HG02885 (cell line): ENCODE measurements at regions not wholly inside any gene's neighbourhood (a gene's known extent, or its start where the extent isn't known, plus 50 kb on each side); places are given as distances from the start of the nearest gene placed in this dataset.

Experiments used
- ATAC-seq: cut with Tn5 transposase; IDR thresholded peaks from one replicate; pipeline ENCODE4 v1.9.1; 2021; ENCODE audit warnings: mild to moderate bottlenecking; ENCODE audit not compliant: unreplicated experiment, poor library complexity

DNA sequence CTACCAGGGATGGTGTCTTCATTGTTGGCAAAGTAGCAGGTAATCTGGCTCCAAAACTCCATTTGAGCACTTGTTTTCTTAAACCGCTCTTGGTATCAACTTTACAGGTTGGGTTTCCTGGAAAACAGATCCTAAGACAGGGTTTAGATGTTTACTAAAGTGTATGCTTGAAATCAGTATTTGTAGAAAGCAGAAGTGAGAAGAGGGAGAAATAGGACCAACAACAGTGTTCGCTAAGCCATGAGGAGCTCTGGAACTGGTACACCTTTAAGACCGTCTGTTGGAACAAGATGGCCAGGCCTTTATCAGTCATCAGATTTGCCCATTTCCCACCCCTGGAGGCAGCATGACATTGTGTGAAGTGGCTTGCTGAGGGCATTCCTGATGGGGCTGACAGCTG is 171.0 kb upstream of the COL8A1 start:
- ATAC-seq = no peak

DNA sequence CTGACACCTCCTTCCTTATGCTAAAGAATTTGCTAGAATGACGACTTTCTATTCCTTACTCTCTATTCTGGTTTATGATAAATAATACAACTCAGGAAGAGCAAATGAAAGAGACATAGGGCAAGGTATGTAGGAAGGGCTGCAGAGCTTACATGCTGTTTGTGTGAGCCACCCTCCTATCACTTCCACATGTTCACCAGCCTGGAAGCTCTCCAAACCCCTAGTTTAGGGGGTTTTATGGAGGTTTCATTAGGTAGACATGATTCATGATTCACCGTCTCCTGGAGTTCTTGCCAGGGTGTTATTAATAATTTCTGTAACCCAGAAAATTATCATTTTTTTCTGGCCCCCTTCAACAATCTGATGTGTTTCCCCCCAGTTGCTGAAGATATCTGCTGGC is 172.1 kb upstream of the COL8A1 start:
- no peak for ATAC-seq

DNA sequence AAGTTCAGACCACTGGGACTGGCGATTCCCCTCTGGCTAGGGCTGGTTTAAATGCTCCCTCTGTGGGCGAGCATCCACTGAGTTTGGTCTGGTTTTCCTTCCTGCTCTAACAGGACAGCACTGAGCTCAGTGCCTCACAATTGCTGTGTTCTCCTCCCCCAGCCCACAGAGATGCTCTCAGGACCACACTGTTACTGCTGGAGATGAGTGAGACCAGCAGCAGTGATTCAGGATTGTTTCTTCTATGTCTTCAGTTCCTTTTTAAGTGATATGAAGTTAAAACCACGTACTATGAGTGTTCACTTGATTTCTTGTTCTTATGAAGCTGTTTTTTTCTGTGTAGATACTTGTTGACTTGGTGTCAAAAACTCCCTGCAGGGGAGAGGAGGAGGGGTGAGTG is 180.4 kb upstream of the COL8A1 start:
- ATAC-seq = no peak

DNA sequence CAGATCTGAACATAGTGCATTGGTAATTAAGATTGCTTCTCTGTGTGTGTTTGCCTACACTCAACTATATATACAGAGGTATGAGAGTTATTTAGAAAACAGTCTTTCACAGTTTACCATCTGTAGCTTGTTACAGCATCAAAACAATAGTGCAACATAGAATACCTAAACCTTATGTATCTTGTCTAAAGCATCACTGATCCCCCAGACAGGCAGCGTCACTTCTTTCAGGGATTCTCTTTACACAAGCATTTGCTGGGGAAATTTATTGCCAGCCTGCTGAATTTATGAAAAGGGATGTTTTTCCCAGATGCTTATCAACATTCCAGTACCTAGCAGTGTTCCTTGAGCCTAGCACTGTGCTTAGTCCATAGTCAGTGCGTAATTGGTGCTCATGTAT is 195.8 kb upstream of the COL8A1 start:
- no peak for ATAC-seq

DNA sequence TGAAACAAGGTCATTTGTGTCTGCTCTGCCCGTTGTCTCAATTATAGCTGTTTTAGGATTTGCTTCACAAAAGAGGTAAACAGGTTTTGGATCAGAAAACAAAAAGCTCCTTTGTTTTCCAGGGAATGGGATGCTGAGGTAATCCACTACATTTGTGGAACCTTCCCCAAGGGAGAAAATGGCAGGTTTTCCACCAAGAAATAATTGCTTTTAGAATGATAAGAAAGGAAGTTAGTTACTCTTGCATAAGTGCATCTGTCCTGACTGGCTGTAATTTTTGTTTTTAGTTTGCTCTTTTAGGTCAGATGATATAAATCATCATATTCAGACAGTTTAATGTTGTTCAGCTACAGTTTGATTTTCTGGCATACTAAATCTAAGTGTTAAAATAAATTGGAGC is 198.5 kb upstream of the COL8A1 start:
- ATAC-seq = no peak

DNA sequence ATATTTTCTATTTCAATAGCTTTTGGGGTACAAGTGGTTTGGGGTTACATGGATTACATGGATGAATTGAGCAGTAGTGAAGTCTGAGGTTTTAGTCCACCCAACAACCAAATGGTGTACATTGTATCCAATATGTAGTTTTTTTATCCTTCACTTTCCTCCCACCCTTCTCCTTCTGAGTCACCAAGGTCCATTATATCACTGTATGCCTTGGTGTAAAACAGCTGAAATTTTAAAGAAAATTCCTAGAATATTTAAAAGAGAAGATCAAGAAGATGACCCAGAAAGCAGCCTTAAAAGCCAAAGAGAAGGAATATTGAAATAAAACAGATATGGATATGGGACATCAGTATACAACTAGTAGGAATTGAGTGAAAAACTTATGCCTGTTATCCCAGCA is 204.2 kb upstream of the COL8A1 start:
- no peak for ATAC-seq

DNA sequence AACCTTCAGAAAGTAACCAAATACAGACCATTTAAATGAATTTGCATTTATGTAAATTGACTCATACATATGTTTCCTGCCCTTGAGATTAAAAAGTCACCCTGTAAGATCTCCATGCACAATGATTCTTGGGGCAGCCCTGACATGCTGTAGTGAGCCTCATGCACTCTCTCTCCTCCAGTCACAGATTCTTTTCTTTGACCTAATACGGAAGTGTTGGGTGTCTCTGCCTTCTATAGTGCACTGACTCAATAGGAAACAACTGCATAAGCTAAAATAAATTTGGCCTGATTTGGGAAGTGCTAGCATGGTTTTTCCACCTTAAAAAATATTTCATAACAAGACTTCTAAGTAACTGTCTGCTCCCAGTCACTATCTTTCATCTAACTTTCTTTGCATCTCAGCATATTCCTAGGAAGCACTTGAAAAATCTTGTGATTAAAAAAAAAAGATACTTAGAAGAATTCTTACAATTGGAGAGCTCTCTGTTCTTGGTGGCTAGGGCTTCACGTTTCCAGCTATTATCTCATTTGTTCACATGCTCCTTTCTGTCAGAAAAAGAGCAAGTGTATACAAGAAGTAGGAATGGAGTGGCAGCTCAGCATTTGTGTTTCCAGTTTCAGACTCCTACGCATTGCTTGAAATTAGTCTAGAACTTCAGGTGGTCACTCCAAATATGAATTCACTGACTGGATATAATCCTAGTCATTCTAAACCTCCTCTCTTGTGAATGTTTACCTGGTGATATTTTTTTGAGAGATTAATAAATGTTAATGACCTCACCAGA is 207.9 kb upstream of the COL8A1 start:
- ATAC-seq = peak; percentile 78

DNA sequence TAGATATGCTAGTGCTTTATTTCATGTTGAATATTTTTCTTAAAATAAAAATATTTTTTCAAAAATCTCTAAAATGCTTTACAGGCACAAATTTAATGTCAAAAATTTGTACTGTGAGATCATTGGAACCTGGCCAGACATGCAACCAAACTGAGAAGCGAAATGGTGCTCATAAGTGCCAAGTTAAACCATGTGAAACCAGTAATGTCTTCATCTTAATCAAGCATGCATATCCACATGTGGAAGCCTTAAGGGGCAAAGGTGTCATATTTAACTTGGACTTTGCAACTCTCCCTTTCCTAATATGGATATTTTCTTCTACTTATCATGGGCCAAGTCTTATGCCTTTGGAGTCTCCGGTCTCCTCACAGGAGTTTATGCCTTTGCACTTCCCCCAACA is 208.9 kb upstream of the COL8A1 start:
- no peak for ATAC-seq

DNA sequence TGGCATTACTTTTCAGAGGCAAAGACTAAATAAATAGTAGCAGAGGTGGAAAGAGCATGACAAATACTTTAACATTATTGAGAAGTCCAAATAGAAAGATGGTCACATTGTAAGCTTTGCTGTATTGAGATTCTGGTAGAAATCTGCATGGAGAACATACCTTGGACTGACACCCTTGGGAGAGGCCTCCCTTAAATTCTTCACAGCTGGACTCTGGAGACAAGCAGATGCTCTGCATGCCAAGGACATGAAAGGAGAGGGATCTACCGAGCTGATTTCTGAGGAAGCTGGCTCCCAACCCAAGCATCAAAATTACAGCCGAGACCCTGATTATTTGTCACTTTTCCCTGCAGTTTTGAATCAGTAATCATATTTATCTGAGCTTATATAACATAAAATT is 212.5 kb upstream of the COL8A1 start:
- no peak for ATAC-seq

DNA sequence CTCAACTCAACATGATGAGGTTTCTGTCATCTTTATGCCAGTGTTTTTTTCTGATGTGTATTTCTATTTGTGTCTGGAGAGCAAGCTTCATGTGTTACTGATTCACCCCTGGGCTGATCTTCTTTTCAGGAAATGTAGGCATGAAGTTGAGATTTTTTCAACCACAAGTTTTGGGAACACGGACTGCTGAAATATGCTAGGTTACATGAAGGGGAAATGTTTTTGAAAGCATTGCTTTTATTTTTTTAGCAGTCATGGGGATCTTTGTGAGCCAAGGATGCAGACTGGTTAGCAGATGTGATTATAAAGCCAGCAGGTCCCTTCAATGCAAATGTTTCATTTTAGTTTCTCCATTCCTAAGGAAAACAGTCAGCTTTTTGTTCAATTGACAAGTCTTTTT is 219.3 kb upstream of the COL8A1 start:
- ATAC-seq = peak; percentile 0

DNA sequence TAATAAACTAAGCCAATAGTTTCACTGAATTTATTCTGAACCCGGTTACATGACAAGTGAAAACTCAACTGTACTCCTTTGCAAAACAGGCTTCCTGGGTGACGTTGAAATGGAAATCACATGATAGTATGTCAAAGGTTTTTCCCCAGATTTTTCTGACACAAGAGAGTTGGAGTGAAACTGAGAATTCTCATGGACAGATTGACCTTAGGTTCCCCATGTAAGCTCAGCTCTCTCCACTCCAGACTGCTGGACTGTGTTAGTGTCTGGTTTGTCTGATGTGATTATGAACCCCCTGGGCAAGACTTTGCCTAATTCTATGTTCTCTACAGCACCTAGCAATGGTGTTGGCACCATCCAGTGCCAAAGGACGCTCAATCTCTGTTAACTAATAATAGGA is 219.7 kb upstream of the COL8A1 start:
- peak; percentile 80 for ATAC-seq

DNA sequence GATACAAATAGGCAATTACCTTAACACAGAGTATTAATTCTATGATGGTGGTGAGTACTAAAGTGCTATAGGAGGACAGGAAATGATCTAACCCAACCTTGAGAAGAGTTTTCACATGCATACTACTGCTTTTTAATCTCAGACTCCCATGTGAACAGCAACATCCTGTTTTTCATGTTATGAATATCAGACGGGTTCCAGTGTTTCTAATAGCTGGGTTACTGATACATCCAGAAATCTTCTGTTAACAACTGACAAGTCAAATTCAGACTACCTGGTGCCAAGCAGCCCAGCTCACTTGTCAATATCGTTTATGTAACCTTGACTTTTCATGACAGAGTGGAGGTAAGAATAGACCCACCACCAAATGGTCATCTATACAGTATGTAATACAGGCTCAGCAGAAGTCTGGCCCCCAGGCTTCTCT is 220.2 kb upstream of the COL8A1 start:
- ATAC-seq = peak; percentile 73

DNA sequence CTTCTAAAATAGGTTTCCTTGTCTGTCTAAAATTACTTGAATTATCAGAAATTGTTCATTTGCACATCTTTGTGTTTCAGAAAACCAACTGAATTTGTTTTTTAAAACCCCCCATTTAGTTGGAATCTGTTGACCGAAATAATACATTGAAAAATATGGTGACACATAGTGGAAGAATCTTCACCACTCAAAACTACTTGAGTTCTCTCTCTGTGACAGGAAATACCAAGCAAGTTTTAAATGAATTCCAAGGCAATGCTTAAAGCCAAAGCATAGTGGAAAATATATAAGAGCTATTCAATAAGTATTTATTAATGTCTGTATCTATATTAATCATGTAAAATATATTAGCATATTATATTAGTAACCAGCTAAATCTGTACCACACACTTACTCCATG is 224.9 kb upstream of the COL8A1 start:
- no peak for ATAC-seq

DNA sequence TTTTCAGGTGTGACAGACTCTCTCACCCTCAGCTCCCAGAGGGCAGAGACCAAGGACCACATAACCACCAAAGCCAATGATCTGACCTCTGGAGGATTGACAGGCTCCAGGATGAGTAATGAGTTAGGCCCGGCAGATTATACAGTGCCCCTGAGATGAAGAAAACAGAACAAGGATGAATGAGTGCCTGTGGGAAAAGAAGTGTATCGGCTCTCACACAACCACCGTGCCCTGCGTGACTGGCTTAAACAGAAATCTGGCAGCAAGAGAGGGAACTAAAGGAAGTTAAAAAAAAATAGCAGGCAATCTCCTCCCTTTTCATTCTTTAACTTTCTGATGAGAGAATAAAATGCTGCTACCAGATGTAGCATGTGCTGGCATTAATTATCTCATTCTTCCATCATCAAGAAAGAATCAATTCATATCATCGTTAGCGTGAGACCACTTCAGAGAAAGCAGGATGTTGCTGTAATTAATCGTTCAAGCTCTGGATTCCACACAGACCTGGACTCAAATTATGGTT is 227.5 kb upstream of the COL8A1 start:
- ATAC-seq = peak; percentile 49

DNA sequence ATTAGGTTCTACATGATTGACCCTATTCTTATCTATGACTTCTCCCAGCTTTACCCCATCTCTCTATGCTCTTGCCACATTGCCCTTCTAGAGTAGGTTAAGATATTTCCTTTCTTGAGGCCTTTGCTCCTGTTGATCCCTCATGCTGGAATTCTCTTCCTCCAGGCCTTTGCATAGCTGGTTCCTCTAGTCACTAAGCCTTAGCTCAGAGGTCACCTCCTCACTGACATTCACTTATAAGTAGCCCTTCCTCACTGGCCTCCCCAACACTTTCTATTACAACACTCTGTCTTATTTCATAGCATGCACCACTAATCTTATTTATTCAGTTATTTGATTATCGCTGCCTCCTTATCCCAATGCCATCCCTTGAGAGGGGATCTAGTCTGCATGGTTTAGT is 228.4 kb upstream of the COL8A1 start:
- no peak for ATAC-seq

DNA sequence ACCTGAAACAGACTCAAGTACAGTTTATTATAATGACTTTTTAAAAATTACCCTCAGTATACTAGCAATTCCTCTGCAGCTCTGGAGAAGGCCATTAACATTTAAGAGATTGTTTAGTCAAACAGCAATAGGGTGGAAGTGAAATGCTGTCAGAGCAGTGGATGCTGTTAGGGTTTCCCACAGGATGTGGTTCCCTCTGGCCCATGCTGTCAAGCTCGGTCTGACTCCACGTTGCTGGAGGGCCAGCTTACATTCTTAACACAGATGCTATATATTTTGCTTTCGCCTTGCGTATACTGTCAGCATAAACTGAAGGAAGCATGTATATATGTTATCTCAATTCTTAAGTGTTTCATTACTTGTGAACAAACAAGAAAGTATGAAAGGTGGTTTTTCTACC is 231.1 kb upstream of the COL8A1 start:
- ATAC-seq = peak; percentile 52

DNA sequence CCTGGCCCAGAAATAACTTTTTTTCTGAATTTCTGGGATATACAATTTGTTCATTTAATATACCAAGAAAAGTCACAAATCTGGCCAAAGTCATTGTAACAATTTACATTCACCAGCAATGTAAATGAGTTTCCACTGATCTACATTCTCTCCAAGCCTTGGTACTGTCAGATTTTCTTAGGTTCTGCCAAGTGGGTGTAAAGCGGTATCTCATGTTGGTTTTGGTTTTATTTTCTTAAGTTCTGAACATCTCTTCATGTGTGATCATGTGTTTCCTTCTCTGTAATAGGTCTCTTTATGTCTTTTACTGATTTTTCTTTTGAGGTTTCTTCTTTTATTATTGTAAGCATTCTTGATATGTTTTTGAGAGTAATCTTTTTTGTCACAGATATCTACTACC is 235.6 kb upstream of the COL8A1 start:
- ATAC-seq = peak; percentile 66

DNA sequence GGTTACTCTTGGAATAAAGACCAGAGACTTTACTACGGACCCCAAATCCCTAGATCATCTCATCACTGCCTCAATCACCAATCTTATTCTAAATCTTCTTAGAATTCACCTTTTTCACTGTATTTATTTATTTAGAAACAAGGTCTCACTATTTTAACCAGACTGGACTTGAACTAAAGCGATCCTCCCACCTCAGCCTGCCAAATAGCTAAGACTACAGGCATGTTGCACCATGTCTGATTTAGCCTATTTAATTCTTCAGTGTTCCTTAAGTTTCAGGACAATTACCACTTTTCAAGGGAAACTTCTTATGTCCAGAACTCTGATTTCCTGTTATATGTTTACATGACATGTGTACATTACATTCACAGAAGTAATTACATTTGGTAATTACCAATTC is 238.0 kb upstream of the COL8A1 start:
- no peak for ATAC-seq

DNA sequence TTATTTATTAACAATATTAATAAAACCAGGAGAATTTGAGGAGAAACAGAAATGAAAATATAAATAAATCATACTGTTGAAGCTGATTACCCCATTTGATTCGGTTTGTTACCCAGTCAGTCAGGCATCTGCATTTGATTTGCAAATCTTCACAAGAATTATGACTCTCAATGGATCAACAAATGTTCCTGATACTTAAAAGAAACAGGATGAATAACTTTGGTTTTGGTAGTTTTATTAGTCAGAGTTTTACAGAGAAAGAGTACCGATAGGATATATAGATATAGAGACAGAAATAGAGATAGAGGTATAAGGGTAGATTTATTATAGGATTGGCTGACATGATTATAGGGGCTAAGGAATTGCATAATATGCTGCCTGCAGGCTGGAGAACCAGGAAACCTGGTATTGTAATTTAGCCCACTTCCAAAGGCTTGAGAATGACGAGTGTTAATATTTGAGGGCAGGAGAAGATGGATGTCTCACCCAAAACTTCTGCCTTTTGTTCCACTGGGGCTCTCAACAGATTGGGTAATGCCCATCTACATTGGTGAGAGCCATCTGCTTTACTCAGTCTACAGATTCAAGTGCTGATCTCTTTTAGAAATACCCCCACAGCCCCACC is 241.6 kb upstream of the COL8A1 start:
- no peak for ATAC-seq

DNA sequence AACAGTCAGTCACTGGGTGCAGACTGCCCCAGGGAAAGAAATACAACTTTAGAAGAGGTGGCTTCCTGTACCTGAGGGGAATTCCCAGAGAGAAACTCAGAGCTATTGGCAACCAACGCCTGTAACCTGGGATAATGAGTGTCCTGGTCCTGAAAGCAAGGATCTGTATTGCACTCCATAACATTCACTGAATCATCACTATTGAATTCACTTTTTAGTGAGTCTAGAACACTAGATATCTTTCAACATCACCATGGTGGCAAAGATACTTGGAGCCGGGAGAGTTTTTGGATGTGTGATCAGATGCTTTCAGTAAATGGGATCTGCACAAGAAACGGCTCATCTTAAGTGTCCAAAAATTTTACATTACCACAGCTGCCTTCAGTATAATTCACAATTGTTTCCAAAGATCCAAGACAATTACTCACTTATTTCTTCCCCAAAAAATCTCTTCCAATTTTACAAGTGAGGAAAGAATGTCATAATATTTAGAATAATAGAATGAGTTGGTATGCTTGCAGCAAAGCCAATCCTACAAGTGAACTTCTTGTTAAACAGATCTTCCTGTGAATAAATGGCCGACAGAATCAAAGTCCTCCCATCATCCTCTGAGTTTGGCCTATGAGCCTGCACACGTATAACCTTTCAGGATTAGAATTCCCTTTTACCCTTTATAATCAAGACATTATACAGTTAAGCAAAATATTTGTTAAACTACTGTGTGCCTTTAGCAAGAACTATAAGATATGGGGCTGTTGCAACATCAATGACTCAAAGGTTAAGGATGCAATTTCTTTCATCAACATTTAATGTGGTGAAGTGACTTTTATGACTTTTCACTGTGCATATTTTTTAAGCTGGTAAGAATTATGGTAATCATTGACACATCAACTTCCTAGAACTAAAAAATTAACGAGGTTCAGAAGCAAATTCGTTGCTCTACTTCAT is 243.3 kb upstream of the COL8A1 start:
- no peak for ATAC-seq

DNA sequence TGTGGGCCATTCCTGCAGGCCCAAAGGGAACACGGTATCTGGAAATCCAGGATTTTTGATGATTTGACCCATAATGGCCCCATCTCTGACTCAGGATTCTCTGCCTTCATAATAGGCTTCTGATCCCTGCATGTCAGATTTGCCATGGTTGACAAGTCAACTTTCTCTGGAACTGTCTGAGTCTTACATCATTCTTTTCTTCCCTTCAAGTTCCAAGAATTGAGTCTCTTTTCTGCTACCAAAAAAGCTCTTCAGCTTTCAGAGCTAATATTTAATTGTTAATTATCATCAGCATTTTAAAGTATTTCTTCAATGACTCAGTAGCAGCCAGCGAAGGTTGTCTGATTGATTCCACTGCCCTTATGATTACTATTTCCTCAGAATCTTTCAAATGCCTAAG is 244.4 kb upstream of the COL8A1 start:
- ATAC-seq = no peak
